OCI-LY1 (cell line): ENCODE measurements at regions not wholly inside any gene's neighbourhood (a gene's known extent, or its start where the extent isn't known, plus 50 kb on each side); places are given as distances from the start of the nearest gene placed in this dataset.

Experiments used
- H2AFZ ChIP-seq: fragments of 200-600 bp; sonication (generic), shearing (Covaris generic); 2 replicates; pipeline ENCODE4 v1.6.0; 2014; ENCODE audit warnings: antibody characterized with exemption, mild to moderate bottlenecking, low read length
- H3F3A ChIP-seq: fragments of 200-600 bp; sonication (generic), shearing (Covaris generic); 2 replicates; pipeline ENCODE4 v1.6.0; 2014; ENCODE audit warnings: mild to moderate bottlenecking, antibody characterized with exemption, low read length, moderate library complexity; ENCODE audit not compliant: insufficient read depth
- H3K27ac ChIP-seq: fragments of 200-600 bp; sonication (generic); 2 replicates; pipeline ENCODE4 v1.5.1; 2014; ENCODE audit warnings: low read length, mixed run types, mild to moderate bottlenecking, low read depth; ENCODE audit not compliant: poor library complexity, severe bottlenecking
- H3K27me3 ChIP-seq: fragments of 200-600 bp; sonication (generic); 2 replicates; pipeline ENCODE4 v1.6.0; 2014; ENCODE audit warnings: antibody characterized with exemption, mild to moderate bottlenecking, low read length, moderate library complexity; ENCODE audit not compliant: insufficient read depth
- H3K36me3 ChIP-seq: fragments of 200-600 bp; sonication (generic); 2 replicates; pipeline ENCODE4 v1.6.1; 2014; ENCODE audit warnings: mild to moderate bottlenecking, antibody characterized with exemption, low read length, moderate library complexity, mixed read lengths; ENCODE audit not compliant: insufficient read depth
- H3K4me1 ChIP-seq: fragments of 200-600 bp; sonication (generic); 2 replicates; pipeline ENCODE4 v1.5.1; 2014; ENCODE audit warnings: mild to moderate bottlenecking, low read length, moderate library complexity; ENCODE audit not compliant: insufficient read depth, severe bottlenecking
- H3K4me2 ChIP-seq: fragments of 200-600 bp; sonication (generic), shearing (Covaris generic); 2 replicates; pipeline ENCODE4 v1.6.1; 2014; ENCODE audit warnings: low read length
- H3K4me3 ChIP-seq: fragments of 200-600 bp; sonication (generic); 2 replicates; pipeline ENCODE4 v1.5.1; 2014; ENCODE audit warnings: low read length, low read depth, mild to moderate bottlenecking, mixed read lengths; ENCODE audit not compliant: poor library complexity, severe bottlenecking
- H3K79me2 ChIP-seq: fragments of 200-600 bp; shearing (Covaris generic); 2 replicates; pipeline ENCODE4 v1.6.1; 2016; ENCODE audit warnings: mixed run types, low read length, mixed read lengths; ENCODE audit not compliant: insufficient read depth
- H3K9ac ChIP-seq: fragments of 200-600 bp; sonication (generic), shearing (Covaris generic); 2 replicates; pipeline ENCODE4 v1.6.1; 2014; ENCODE audit warnings: mild to moderate bottlenecking, low read length, mixed read lengths
- H3K9me2 ChIP-seq: fragments of 200-600 bp; sonication (generic), shearing (Covaris generic); 2 replicates; pipeline ENCODE4 v1.6.1; 2014; ENCODE audit warnings: low read depth, mild to moderate bottlenecking, low read length, mixed read lengths
- H3K9me3 ChIP-seq: fragments of 200-600 bp; shearing (Covaris generic); 2 replicates; pipeline ENCODE4 v1.6.1; 2014; ENCODE audit warnings: low read length, mixed read lengths
- H4K20me1 ChIP-seq: fragments of 200-600 bp; sonication (generic), shearing (Covaris generic); 2 replicates; pipeline ENCODE4 v1.6.0; 2016; ENCODE audit warnings: mild to moderate bottlenecking, low read length; ENCODE audit not compliant: insufficient read depth
- EZH2 ChIP-seq: fragments of 200-600 bp; sonication (generic), shearing (Covaris generic); IDR thresholded peaks from 2 replicates; pipeline ENCODE4 v1.8.0; 2017; ENCODE audit warnings: borderline replicate concordance, mixed run types, mild to moderate bottlenecking, antibody characterized with exemption, low read length, moderate library complexity, mixed read lengths
- TF ChIP-seq, protein P1 (sequence below): fragments of 200-600 bp; sonication (generic), shearing (Covaris generic); IDR thresholded peaks from 2 replicates; pipeline ENCODE4 v1.5.1; 2017; ENCODE audit warnings: mild to moderate bottlenecking, antibody characterized with exemption, low read length, moderate library complexity, mixed read lengths

DNA sequence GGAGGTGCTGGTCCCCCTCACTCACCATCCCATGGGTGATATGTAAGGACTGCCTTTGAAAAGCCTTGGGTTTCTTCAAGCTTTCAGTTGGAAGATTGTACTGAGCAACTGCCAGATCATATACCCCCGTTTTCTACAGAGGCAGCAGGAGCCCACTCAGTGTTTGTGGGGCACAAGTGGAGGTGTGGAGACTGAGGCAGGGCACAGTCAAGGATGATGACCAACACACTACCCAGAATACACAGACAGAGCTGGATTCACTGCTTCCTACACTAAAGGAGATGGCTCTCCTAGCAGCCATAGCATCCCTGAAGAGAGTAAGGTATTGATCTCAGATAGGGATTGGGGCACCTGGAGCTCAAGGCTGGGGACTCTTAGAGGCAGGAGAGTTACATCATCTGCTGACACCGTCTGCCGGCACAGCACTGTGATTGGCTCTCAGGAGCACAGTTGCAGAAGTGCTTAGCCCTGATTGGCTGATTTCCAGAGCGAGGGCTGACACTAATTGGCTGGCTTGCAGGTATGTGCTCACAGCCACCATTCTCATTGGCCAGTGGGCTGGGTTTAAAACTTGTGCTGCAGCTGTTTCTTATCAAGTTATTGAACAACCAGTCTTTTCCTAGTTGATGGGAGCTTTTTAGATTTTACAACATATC is 77.9 kb upstream of the PFKP start:
- Histone ChIP-seq H3K4me1 (no peaks in the 10 kb centered on the region), H3K36me3 (no peaks in the 10 kb centered on the region), H4K20me1 (no peaks in the 10 kb centered on the region), H3F3A (no peaks in the 10 kb centered on the region), H3K9me3 (no peaks in the 10 kb centered on the region), H3K79me2 (no peaks in the 10 kb centered on the region), H3K4me2 (no peak overlapping the region), H3K9me2 (no peaks in the 10 kb centered on the region), H3K4me3 (no peak overlapping the region), H2AFZ (no peak overlapping the region), H3K27me3 (0 out of 2 replicates have a peak, but pooled peaks cover 5% of the 10 kb centered on the region), H3K27ac (no peak overlapping the region), H3K9ac (no peak overlapping the region)
- TF ChIP-seq, protein P1, sequence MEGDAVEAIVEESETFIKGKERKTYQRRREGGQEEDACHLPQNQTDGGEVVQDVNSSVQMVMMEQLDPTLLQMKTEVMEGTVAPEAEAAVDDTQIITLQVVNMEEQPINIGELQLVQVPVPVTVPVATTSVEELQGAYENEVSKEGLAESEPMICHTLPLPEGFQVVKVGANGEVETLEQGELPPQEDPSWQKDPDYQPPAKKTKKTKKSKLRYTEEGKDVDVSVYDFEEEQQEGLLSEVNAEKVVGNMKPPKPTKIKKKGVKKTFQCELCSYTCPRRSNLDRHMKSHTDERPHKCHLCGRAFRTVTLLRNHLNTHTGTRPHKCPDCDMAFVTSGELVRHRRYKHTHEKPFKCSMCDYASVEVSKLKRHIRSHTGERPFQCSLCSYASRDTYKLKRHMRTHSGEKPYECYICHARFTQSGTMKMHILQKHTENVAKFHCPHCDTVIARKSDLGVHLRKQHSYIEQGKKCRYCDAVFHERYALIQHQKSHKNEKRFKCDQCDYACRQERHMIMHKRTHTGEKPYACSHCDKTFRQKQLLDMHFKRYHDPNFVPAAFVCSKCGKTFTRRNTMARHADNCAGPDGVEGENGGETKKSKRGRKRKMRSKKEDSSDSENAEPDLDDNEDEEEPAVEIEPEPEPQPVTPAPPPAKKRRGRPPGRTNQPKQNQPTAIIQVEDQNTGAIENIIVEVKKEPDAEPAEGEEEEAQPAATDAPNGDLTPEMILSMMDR: no peak
- TF ChIP-seq EZH2: no peak

DNA sequence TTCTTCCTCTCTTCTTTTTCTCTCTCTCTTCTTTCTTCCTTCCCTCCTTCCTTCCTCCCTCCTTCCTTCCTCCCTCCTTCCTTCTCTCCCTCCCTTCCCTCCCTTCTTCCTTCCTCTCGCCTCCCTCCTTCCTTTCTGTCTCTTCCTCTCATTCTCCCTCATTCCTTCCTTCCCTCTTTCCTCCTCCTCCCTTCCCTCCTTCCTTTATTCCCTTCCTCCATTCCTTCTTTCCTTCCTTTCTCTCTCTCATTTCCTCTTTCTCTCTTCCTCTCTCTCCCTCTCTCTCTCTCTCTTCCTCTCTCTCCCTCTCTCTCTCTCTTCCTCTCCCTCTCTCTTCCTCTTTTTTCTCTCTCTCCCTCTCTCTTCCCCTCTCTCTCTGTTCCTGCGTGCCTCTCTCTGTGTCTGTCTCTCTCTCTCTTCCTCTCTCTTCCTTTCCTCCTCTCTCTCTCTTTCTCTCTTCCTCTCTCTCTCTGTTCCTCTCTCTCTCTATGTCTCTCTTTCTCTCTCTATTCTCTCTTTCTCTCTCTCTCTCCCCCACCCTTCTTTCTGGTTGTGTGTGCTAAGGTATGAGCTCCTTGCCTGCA is 80.1 kb upstream of the PFKP start:
- Histone ChIP-seq H3F3A (no peaks in the 10 kb centered on the region), H3K9me3 (no peaks in the 10 kb centered on the region), H3K36me3 (no peaks in the 10 kb centered on the region), H3K27me3 (0 out of 2 replicates have a peak, but pooled peaks cover 5% of the 10 kb centered on the region), H3K4me3 (no peak overlapping the region), H3K79me2 (no peaks in the 10 kb centered on the region), H3K4me1 (no peaks in the 10 kb centered on the region), H4K20me1 (no peaks in the 10 kb centered on the region), H3K27ac (no peak overlapping the region), H3K4me2 (no peak overlapping the region), H3K9me2 (no peaks in the 10 kb centered on the region), H3K9ac (no peak overlapping the region), H2AFZ (no peak overlapping the region)
- TF ChIP-seq EZH2: no peak
- TF ChIP-seq, protein P1: no peak

DNA sequence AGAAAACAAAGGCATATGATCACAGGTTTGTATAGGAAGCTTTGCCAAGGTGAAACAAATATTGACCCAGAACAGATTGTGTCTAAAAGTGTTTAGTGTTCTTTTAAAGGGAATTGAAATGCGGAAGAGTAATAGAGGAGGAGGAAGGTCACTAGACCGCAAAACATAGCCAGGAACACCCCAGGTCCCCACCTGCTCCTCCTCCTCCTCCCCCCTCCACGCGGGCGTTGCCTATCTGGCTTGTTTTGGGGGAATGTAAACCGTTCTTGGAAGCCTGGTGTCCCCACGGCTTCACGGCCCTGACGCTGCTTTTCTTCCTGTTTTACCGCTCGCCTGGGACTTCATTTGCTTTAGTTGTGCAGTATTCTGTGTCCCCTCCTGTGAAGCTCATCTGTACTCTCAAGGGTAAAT is 81.0 kb upstream of the PFKP start:
- H3K4me2 ChIP-seq: no peak overlapping the region
- no peak overlapping the region for H2AFZ ChIP-seq
- H3F3A ChIP-seq: no peaks in the 10 kb centered on the region
- H3K9ac ChIP-seq: no peak overlapping the region
- no peak overlapping the region for H3K27ac ChIP-seq
- H3K9me3 ChIP-seq: no peaks in the 10 kb centered on the region
- no peaks in the 10 kb centered on the region for H3K9me2 ChIP-seq
- H3K4me1 ChIP-seq: no peaks in the 10 kb centered on the region
- H4K20me1 ChIP-seq: no peaks in the 10 kb centered on the region
- H3K79me2 ChIP-seq: no peaks in the 10 kb centered on the region
- H3K4me3 ChIP-seq: no peak overlapping the region
- 0 out of 2 replicates have a peak, but pooled peaks cover 5% of the 10 kb centered on the region for H3K27me3 ChIP-seq
- no peak for TF ChIP-seq EZH2
- TF ChIP-seq, protein P1: no peak
- H3K36me3 ChIP-seq: no peaks in the 10 kb centered on the region
